SK-N-MC (cell line): ENCODE measurements at regions not wholly inside any gene's neighbourhood (a gene's known extent, or its start where the extent isn't known, plus 50 kb on each side); places are given as distances from the start of the nearest gene placed in this dataset.

Experiments
- EZH2 ChIP-seq: fragments of 200-600 bp; sonication (generic); IDR thresholded peaks from one replicate; pipeline ENCODE4 v1.6.1; 2017; ENCODE audit warnings: antibody characterized with exemption
- FOXP2 ChIP-seq: optimal IDR thresholded peaks from 2 replicates; pipeline ENCODE3; 2011; ENCODE audit warnings: mild to moderate bottlenecking, moderate library complexity; ENCODE audit not compliant: insufficient read depth; ENCODE audit errors: extremely low read length, control extremely low read depth
- POLR2AphosphoS5 ChIP-seq: IDR thresholded peaks from 2 replicates; pipeline ENCODE4 v1.6.1; 2012; ENCODE audit warnings: mild to moderate bottlenecking, low read depth, low read length, borderline replicate concordance

DNA sequence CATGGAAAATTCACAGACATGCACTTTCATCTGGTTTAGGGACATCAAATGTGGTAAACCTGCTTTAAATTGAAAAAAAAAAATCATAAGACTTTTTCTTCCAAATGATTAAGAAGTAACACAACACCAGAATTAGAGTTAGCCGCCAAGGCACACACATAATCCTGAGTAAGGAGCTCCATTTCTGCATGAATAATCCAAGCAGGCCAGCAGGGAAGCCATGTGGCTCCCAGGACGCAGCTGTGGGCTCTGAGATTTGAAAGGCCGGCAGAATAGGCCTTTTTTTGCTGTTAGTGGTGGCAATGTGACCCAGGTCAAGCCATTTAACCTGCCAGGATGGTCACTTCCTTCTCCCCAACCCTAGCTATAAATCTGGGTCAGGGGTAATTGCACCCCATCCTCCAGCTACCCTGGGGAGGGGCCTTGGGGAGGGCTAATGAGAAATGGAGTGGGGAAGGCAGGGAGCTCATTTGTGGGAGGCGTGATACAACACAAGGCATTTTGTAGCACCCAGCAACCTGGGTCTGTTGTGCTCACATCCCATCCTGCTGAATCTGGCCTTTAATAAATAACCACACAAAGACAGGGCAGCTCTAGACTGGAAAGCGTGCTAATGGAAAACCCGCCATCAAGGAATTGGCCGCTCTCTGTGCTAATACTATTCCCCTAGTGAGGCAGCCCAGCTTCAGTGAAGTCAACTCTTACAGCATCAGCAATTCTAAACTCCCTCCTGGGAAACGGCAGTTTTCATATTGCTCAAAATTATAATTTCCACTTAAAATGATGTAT is 178.5 kb downstream of the RHOU start:
- TF ChIP-seq POLR2AphosphoS5 = no peak
- no peak for TF ChIP-seq FOXP2
- no peak for TF ChIP-seq EZH2
